ENCODE measurements at regions not wholly inside any gene's neighbourhood (a gene's known extent, or its start where the extent isn't known, plus 50 kb on each side); places are given as distances from the start of the nearest gene placed in this dataset.
"Not testable (repeated sequence)": the region's sequence is repeated elsewhere in the genome, so short reads cannot be mapped to it uniquely, and the experiment has no call there.

DNA sequence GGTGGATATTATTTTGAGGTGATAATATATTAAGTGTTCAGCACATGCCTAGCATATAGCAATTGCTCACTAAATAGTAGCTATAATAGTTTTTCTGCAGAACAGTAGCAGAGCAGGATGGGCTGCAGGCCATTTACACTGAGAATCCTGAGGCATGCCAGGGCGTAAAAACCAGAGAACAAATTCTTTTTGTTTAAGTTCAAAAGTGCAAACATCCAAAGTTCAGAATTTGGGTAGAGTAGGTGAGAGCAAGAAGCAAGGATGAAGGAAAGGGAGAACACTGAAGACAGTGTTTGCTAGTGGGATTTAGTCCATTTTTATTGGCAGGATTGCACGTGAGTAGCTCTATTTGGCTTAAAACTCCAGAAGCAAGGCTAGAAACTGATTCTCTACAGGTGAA, 72.0 kb upstream of the RHOBTB1 start:
- Histone ChIP-seq H3K27ac (ENCODE audit: low read depth, low read length) (no peak overlapping the region), H3K4me1 (ENCODE audit: control insufficient read depth in 1 of 2, insufficient read depth in 2 of 2, low read length in 2 of 2) (no peaks in the 10 kb centered on the region), H3K4me3 (ENCODE audit: low read depth in 1 of 2, low read length in 2 of 2) (no peak overlapping the region), H3K36me3 (ENCODE audit: control insufficient read depth in 1 of 2, insufficient read depth in 2 of 2, low read length in 2 of 2) (no peaks in the 10 kb centered on the region), H3K27me3 (ENCODE audit: control insufficient read depth in 1 of 2, insufficient read depth in 2 of 2, low read length in 2 of 2) (no peaks in the 10 kb centered on the region), H3K9ac (ENCODE audit: low read depth in 1 of 2, low read length in 2 of 2) (no peak overlapping the region), H3K9me3 (ENCODE audit: control insufficient read depth in 1 of 2, low read length in 2 of 2) (no peaks in the 10 kb centered on the region)

- H3K9ac ChIP-seq (ENCODE audit: low read depth in 1 of 2, low read length in 2 of 2): no peak overlapping the region
- no peaks in the 10 kb centered on the region for H3K4me1 ChIP-seq (ENCODE audit: control insufficient read depth in 1 of 2, insufficient read depth in 2 of 2, low read length in 2 of 2)
- H3K36me3 ChIP-seq (ENCODE audit: control insufficient read depth in 1 of 2, insufficient read depth in 2 of 2, low read length in 2 of 2): no peaks in the 10 kb centered on the region
- H3K9me3 ChIP-seq (ENCODE audit: control insufficient read depth in 1 of 2, low read length in 2 of 2): no peaks in the 10 kb centered on the region
- no peak overlapping the region for H3K27ac ChIP-seq (ENCODE audit: low read depth, low read length)
- no peaks in the 10 kb centered on the region for H3K27me3 ChIP-seq (ENCODE audit: control insufficient read depth in 1 of 2, insufficient read depth in 2 of 2, low read length in 2 of 2)
- no peak overlapping the region for H3K4me3 ChIP-seq (ENCODE audit: low read depth in 1 of 2, low read length in 2 of 2)
Measured at GRCh38 chr10:61010863-61011262, 66.9 kb upstream of the RHOBTB1 start.

DNA sequence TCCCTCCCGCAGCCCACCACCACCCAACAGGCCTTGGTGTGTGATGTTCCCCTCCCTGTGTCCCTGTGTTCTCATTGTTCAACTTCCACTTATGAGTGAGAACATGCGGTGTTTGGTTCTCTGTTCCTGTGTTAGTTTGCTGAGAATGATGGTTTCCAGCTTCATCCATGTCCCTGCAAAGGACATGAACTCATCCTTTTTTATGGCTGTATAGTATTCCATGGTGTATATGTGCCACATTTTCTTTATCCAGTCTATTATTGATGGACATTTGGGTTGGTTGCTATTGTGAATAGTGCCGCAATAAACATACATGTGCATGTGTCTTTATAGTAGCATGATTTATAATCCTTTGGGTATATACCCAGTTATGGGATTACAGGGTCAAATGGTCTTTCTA, 59.1 kb upstream of the RHOBTB1 start:
- not testable (repeated sequence) for H3K27ac ChIP-seq (ENCODE audit: low read depth, low read length); H3K4me3 ChIP-seq (ENCODE audit: low read depth in 1 of 2, low read length in 2 of 2); H3K27me3 ChIP-seq (ENCODE audit: control insufficient read depth in 1 of 2, insufficient read depth in 2 of 2, low read length in 2 of 2)

GRCh38 chr10:61001731-61002122, 57.7 kb upstream of the RHOBTB1 start:
- H3K27ac ChIP-seq (ENCODE audit: low read depth, low read length): no peak overlapping the region
- no peak overlapping the region for H3K9ac ChIP-seq (ENCODE audit: low read depth in 1 of 2, low read length in 2 of 2)
- H3K36me3 ChIP-seq (ENCODE audit: control insufficient read depth in 1 of 2, insufficient read depth in 2 of 2, low read length in 2 of 2): no peaks in the 10 kb centered on the region
- peaks cover 0 to 5% of the 10 kb centered on the region in 2 donors for H3K27me3 ChIP-seq (ENCODE audit: control insufficient read depth in 1 of 2, insufficient read depth in 2 of 2, low read length in 2 of 2)
- H3K9me3 ChIP-seq (ENCODE audit: control insufficient read depth in 1 of 2, low read length in 2 of 2): no peaks in the 10 kb centered on the region
- H3K4me1 ChIP-seq (ENCODE audit: control insufficient read depth in 1 of 2, insufficient read depth in 2 of 2, low read length in 2 of 2): peaks cover 4 to 6% of the 10 kb centered on the region in 2 donors
- peak overlapping the region in 1 of 2 donors; percentile 20 for H3K4me3 ChIP-seq (ENCODE audit: low read depth in 1 of 2, low read length in 2 of 2)

More for the DNA sequence above, 59.1 kb upstream of the RHOBTB1 start:
- H3K9me3 ChIP-seq (ENCODE audit: control insufficient read depth in 1 of 2, low read length in 2 of 2); H3K4me1 ChIP-seq (ENCODE audit: control insufficient read depth in 1 of 2, insufficient read depth in 2 of 2, low read length in 2 of 2); H3K9ac ChIP-seq (ENCODE audit: low read depth in 1 of 2, low read length in 2 of 2); H3K36me3 ChIP-seq (ENCODE audit: control insufficient read depth in 1 of 2, insufficient read depth in 2 of 2, low read length in 2 of 2): not testable (repeated sequence)

DNA sequence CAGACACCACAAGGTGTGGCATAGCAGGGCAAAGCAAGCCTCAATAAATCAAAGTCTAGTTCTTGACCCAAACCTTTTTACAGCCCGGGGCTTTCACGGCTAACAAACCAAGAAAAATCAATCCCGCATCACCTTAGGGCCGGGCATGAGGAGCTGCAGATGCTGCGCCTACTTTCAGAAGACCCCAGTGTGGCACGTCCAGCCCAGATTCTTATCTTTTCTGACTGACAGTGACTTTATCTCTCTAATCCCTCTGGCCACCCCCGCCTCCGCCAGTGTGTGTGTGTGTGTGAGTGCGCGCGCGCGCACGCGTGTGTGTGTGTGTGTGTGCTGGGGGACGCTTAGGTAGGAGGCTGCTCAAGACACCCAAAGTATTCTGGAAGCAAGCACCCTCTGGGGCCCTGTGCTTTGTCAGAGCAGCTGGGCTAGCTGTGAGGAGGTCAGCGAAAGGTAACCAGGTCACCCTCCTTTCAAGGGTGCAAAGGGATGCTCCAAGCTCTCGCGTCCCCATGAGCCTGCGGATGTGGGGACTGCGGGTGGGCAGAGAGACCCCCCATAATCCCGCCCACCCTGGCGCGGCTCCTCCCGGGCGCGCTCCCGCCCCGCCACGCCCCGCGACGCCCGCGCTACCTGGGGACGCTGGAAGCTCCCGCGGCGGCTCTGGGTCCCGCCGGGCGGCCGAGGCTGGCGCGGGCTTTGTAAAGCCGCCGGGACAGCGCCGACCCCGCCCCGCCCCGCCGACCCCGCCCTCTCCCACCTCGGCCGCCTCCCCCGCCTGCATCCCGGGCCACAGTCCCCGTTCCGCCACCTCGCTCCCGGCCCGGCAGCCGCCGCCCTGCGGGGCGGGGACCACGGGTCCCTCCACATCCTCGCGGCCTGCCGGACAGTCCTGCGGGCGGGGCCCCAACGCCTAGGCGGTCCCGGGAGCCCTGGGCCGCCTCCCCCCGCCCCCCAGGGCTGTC, 57.1 kb upstream of the RHOBTB1 start:
- no peaks in the 10 kb centered on the region for H3K36me3 ChIP-seq (ENCODE audit: control insufficient read depth in 1 of 2, insufficient read depth in 2 of 2, low read length in 2 of 2)
- H3K9ac ChIP-seq (ENCODE audit: low read depth in 1 of 2, low read length in 2 of 2): peak overlapping the region in 1 of 2 donors; percentile 16
- peaks cover 0 to 5% of the 10 kb centered on the region in 2 donors for H3K27me3 ChIP-seq (ENCODE audit: control insufficient read depth in 1 of 2, insufficient read depth in 2 of 2, low read length in 2 of 2)
- no peaks in the 10 kb centered on the region for H3K9me3 ChIP-seq (ENCODE audit: control insufficient read depth in 1 of 2, low read length in 2 of 2)
- peaks cover 4 to 6% of the 10 kb centered on the region in 2 donors for H3K4me1 ChIP-seq (ENCODE audit: control insufficient read depth in 1 of 2, insufficient read depth in 2 of 2, low read length in 2 of 2)
- peak overlapping the region; percentile 65 to 66 for H3K4me3 ChIP-seq (ENCODE audit: low read depth in 1 of 2, low read length in 2 of 2)
- H3K27ac ChIP-seq (ENCODE audit: low read depth, low read length): peak overlapping the region; percentile 17

DNA sequence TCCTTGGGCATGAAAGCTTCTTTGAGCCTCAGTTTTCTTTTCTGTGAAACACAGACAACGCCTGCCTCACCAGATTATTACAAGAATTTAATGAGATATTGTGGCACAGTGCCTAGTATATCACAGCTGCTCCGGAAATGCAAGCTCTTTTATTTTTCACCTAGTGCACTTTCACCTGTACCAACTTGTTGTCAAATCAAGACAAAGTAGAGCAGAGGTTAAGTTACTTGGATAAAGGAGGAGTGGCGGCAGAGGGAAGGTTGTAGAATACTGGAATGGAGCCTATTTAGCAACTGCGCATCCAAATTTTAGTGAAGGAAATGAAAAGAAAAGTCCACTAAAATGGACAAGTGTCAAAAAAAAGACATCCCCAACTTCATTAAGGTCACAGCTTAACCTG, 54.9 kb upstream of the RHOBTB1 start:
- Histone ChIP-seq H3K9me3 (ENCODE audit: control insufficient read depth in 1 of 2, low read length in 2 of 2) (no peaks in the 10 kb centered on the region), H3K27ac (ENCODE audit: low read depth, low read length) (no peak overlapping the region), H3K27me3 (ENCODE audit: control insufficient read depth in 1 of 2, insufficient read depth in 2 of 2, low read length in 2 of 2) (peaks cover 0 to 5% of the 10 kb centered on the region in 2 donors), H3K36me3 (ENCODE audit: control insufficient read depth in 1 of 2, insufficient read depth in 2 of 2, low read length in 2 of 2) (no peaks in the 10 kb centered on the region), H3K4me3 (ENCODE audit: low read depth in 1 of 2, low read length in 2 of 2) (no peak overlapping the region), H3K9ac (ENCODE audit: low read depth in 1 of 2, low read length in 2 of 2) (no peak overlapping the region), H3K4me1 (ENCODE audit: control insufficient read depth in 1 of 2, insufficient read depth in 2 of 2, low read length in 2 of 2) (peaks cover 4 to 6% of the 10 kb centered on the region in 2 donors)

- Histone ChIP-seq H3K27ac (ENCODE audit: low read depth, low read length) (no peak overlapping the region), H3K36me3 (ENCODE audit: control insufficient read depth in 1 of 2, insufficient read depth in 2 of 2, low read length in 2 of 2) (no peaks in the 10 kb centered on the region), H3K4me3 (ENCODE audit: low read depth in 1 of 2, low read length in 2 of 2) (no peak overlapping the region), H3K9ac (ENCODE audit: low read depth in 1 of 2, low read length in 2 of 2) (no peak overlapping the region), H3K27me3 (ENCODE audit: control insufficient read depth in 1 of 2, insufficient read depth in 2 of 2, low read length in 2 of 2) (no peaks in the 10 kb centered on the region), H3K4me1 (ENCODE audit: control insufficient read depth in 1 of 2, insufficient read depth in 2 of 2, low read length in 2 of 2) (peaks cover 0 to 9% of the 10 kb centered on the region in 2 donors), H3K9me3 (ENCODE audit: control insufficient read depth in 1 of 2, low read length in 2 of 2) (peaks cover 0 to 3% of the 10 kb centered on the region in 2 donors)
Measured at GRCh38 chr10:60994128-60994527, 50.1 kb upstream of the RHOBTB1 start.
